ENCODE measurements at regions not wholly inside any gene's neighbourhood (a gene's known extent, or its start where the extent isn't known, plus 50 kb on each side); places are given as distances from the start of the nearest gene placed in this dataset.

- WGBS, 4 donors: 82 to 95% (median 85%) methylated on average over 3 of the region's 3 CpGs
- Histone ChIP-seq H3K9me3 (peaks cover 0 to 36% (median 24%) of the 10 kb centered on the region in 12 donors), H3K27me3 (no peaks in the 10 kb centered on the region), H3K36me3 (no peaks in the 10 kb centered on the region), H3K4me1 (no peaks in the 10 kb centered on the region), H3K4me3 (no peak overlapping the region), H3K27ac (no peak overlapping the region)
- no peak for ATAC-seq
- TF ChIP-seq POLR2A (IDR thresholded peaks at IDR 0.05) (no peak), CTCF (IDR thresholded peaks at IDR 0.05) (no peak)
- intact Hi-C loops (cut with DNase I): no loop called here
- no peak for DNase-seq
Measured at GRCh38 chr12:111303531-111303930, 65.4 kb downstream of the PHETA1 start.

GRCh38 chr12:111298582-111299436, 70.1 kb downstream of the PHETA1 start:
- Histone ChIP-seq H3K27ac (no peak overlapping the region), H3K27me3 (no peaks in the 10 kb centered on the region), H3K9me3 (peaks cover 0 to 6% (median 1%) of the 10 kb centered on the region in 12 donors), H3K4me1 (no peaks in the 10 kb centered on the region), H3K4me3 (no peak overlapping the region), H3K36me3 (no peaks in the 10 kb centered on the region)
- DNase-seq (peak in 4 of 5 donors; percentile 27 to 54 (median 40)), ATAC-seq (peak in 3 of 4 donors; percentile 72 to 74 (median 72))
- WGBS, 4 donors: 53 to 58% (median 55%) methylated on average over 14 of the region's 14 CpGs
- intact Hi-C loops (cut with DNase I): loop anchor here (1.0 to 10.0 kb wide), 9 partner anchors 274 to 407 kb away; no protein-coding TSS in a partner anchor
- TF ChIP-seq POLR2A (IDR thresholded peaks at IDR 0.05): no peak
- peak; percentile 61 to 87 (median 76) for TF ChIP-seq CTCF (IDR thresholded peaks at IDR 0.05)

- Histone ChIP-seq H3K36me3 (no peaks in the 10 kb centered on the region), H3K4me3 (no peak overlapping the region), H3K4me1 (no peaks in the 10 kb centered on the region), H3K27me3 (no peaks in the 10 kb centered on the region), H3K9me3 (no peaks in the 10 kb centered on the region), H3K27ac (no peak overlapping the region)
- intact Hi-C loops (cut with DNase I): loop anchor here (1.0 to 10.0 kb wide), 9 partner anchors 273 to 406 kb away; no protein-coding TSS in a partner anchor
- no peak for DNase-seq
- TF ChIP-seq POLR2A (IDR thresholded peaks at IDR 0.05) (no peak), CTCF (IDR thresholded peaks at IDR 0.05) (no peak)
- peak in 1 of 4 donors; percentile 8 for ATAC-seq
- 73 to 86% (median 83%) methylated on average over 11 to 12 of the region's 12 CpGs for WGBS, 4 donors
Measured at GRCh38 chr12:111297703-111298426, 71.0 kb downstream of the PHETA1 start.

- WGBS, 4 donors: 78 to 86% (median 80%) methylated on average over 7 of the region's 7 CpGs
- H3K27ac ChIP-seq: no peak overlapping the region
- no peaks in the 10 kb centered on the region for H3K27me3 ChIP-seq
- no peak overlapping the region for H3K4me3 ChIP-seq
- no peaks in the 10 kb centered on the region for H3K36me3 ChIP-seq
- intact Hi-C loops (cut with DNase I): loop anchor here (5.0 to 10.0 kb wide), 5 partner anchors 272 to 405 kb away; no protein-coding TSS in a partner anchor
- no peak for TF ChIP-seq CTCF (IDR thresholded peaks at IDR 0.05)
- no peak for TF ChIP-seq POLR2A (IDR thresholded peaks at IDR 0.05)
- H3K9me3 ChIP-seq: peaks cover 0 to 2% (median 0%) of the 10 kb centered on the region in 12 donors
- DNase-seq (no peak), ATAC-seq (no peak)
- no peaks in the 10 kb centered on the region for H3K4me1 ChIP-seq
Measured at GRCh38 chr12:111296906-111297463, 71.9 kb downstream of the PHETA1 start.

All from heart left ventricle (tissue), 16 donors.